ENCODE measurements at regions not wholly inside any gene's neighbourhood (a gene's known extent, or its start where the extent isn't known, plus 50 kb on each side); places are given as distances from the start of the nearest gene placed in this dataset.
A peak's percentile ranks its signal among the peaks of the same experiment; 100 is the strongest.

GRCh38 chr4:187603093-187604025, 392.2 kb upstream of the ZFP42 start:
- TF ChIP-seq CTCF (IDR thresholded peaks at IDR 0.05) (no peak), POLR2A (IDR thresholded peaks at IDR 0.05) (no peak)
- Histone ChIP-seq H3K27me3 (peaks cover 12% of the 10 kb centered on the region), H3K4me3 (no peak overlapping the region), H3K27ac (no peak overlapping the region), H3K9me3 (replicated peaks in 1 of 3) (no peaks in the 10 kb centered on the region), H3K4me1 (replicated peaks in 1 of 2) (no peaks in the 10 kb centered on the region), H3K36me3 (replicated peaks in 1 of 2) (no peaks in the 10 kb centered on the region)
- no peak for DNase-seq
- intact Hi-C loops (cut with DNase I): no loop called here
- 81 to 85% (median 82%) methylated on average over 5 of the region's 5 CpGs for WGBS, 4 donors

- peaks cover 12% of the 10 kb centered on the region for H3K27me3 ChIP-seq
- 32 to 47% (median 39%) methylated on average over 9 of the region's 9 CpGs for WGBS, 4 donors
- H3K36me3 ChIP-seq (replicated peaks in 1 of 2): no peaks in the 10 kb centered on the region
- H3K4me1 ChIP-seq (replicated peaks in 1 of 2): no peaks in the 10 kb centered on the region
- H3K9me3 ChIP-seq (replicated peaks in 1 of 3): no peaks in the 10 kb centered on the region
- no peak for DNase-seq
- TF ChIP-seq CTCF (IDR thresholded peaks at IDR 0.05): no peak
- TF ChIP-seq POLR2A (IDR thresholded peaks at IDR 0.05): no peak
- intact Hi-C loops (cut with DNase I): no loop called here
- H3K4me3 ChIP-seq: no peak overlapping the region
- H3K27ac ChIP-seq: no peak overlapping the region
Observed at GRCh38 chr4:187604984-187605383, 390.6 kb upstream of the ZFP42 start.

- WGBS, 4 donors: 11 to 37% (median 21%) methylated on average over 1 of the region's 1 CpG
- no peak overlapping the region for H3K27ac ChIP-seq
- DNase-seq: peak in 5 of 7 donors; percentile 20 to 39 (median 29)
- H3K4me3 ChIP-seq: no peak overlapping the region
- intact Hi-C loops (cut with DNase I): no loop called here
- TF ChIP-seq CTCF (IDR thresholded peaks at IDR 0.05) (peak; percentile 75 to 87 (median 82)), POLR2A (IDR thresholded peaks at IDR 0.05) (no peak)
- no peaks in the 10 kb centered on the region for H3K36me3 ChIP-seq (replicated peaks in 1 of 2)
- no peaks in the 10 kb centered on the region for H3K4me1 ChIP-seq (replicated peaks in 1 of 2)
- H3K9me3 ChIP-seq (replicated peaks in 1 of 3): no peaks in the 10 kb centered on the region
- peaks cover 12% of the 10 kb centered on the region for H3K27me3 ChIP-seq
Observed at GRCh38 chr4:187606581-187606980, 389.0 kb upstream of the ZFP42 start.

- DNase-seq: no peak
- Histone ChIP-seq H3K4me3 (no peak overlapping the region), H3K9me3 (replicated peaks in 1 of 3) (no peaks in the 10 kb centered on the region), H3K27me3 (peaks cover 12% of the 10 kb centered on the region), H3K27ac (no peak overlapping the region), H3K4me1 (replicated peaks in 1 of 2) (no peaks in the 10 kb centered on the region), H3K36me3 (replicated peaks in 1 of 2) (no peaks in the 10 kb centered on the region)
- intact Hi-C loops (cut with DNase I): no loop called here
- 68 to 87% (median 79%) methylated on average over 1 of the region's 1 CpG for WGBS, 4 donors
- TF ChIP-seq POLR2A (IDR thresholded peaks at IDR 0.05): no peak
- TF ChIP-seq CTCF (IDR thresholded peaks at IDR 0.05): no peak
Observed at GRCh38 chr4:187608001-187608421, 387.6 kb upstream of the ZFP42 start.
